ENCODE measurements at regions not wholly inside any gene's neighbourhood (a gene's known extent, or its start where the extent isn't known, plus 50 kb on each side); places are given as distances from the start of the nearest gene placed in this dataset.

- TF ChIP-seq CTCF (IDR thresholded peaks at IDR 0.05; ENCODE audit: unreplicated experiment): no peak
- CTCF ChIA-PET: interaction anchor here (0.5 kb wide), 1 partner anchor 19 kb away, joined by 3 read pairs; no protein-coding TSS in a partner anchor
- Mint-ChIP-seq H3K4me3 (ENCODE audit: low read depth, unreplicated experiment) (no peak overlapping the region), H3K9me3 (ENCODE audit: low read depth, unreplicated experiment) (peaks cover 5% of the 10 kb centered on the region), H3K27me3 (ENCODE audit: unreplicated experiment) (peaks cover 24% of the 10 kb centered on the region), H3K27ac (ENCODE audit: unreplicated experiment) (no peak overlapping the region), H3K4me1 (ENCODE audit: low read depth, unreplicated experiment) (peaks cover 16% of the 10 kb centered on the region), H3K36me3 (ENCODE audit: insufficient read depth, unreplicated experiment) (no peaks in the 10 kb centered on the region)
- intact Hi-C loops (cut with micrococcal nuclease; ENCODE audit: unreplicated experiment): loop anchor here (10.0 kb wide), 1 partner anchor 82 kb away; no protein-coding TSS in a partner anchor
- DNase-seq: no peak
- no TSS peak for BruUV-seq (replicated peaks)
Observed at GRCh38 chr9:106796771-106797170, 66.2 kb upstream of the ZNF462 start.

GRCh38 chr9:106797299-106797698 is 65.7 kb upstream of the ZNF462 start:
- H3K27me3 Mint-ChIP-seq (ENCODE audit: unreplicated experiment): peaks cover 30% of the 10 kb centered on the region
- BruUV-seq (replicated peaks): no TSS peak
- CTCF ChIA-PET: no interaction called here
- no peak overlapping the region for H3K27ac Mint-ChIP-seq (ENCODE audit: unreplicated experiment)
- TF ChIP-seq CTCF (IDR thresholded peaks at IDR 0.05; ENCODE audit: unreplicated experiment): no peak
- H3K4me3 Mint-ChIP-seq (ENCODE audit: low read depth, unreplicated experiment): no peak overlapping the region
- intact Hi-C loops (cut with micrococcal nuclease; ENCODE audit: unreplicated experiment): loop anchor here (10.0 kb wide), 1 partner anchor 82 kb away; no protein-coding TSS in a partner anchor
- H3K36me3 Mint-ChIP-seq (ENCODE audit: insufficient read depth, unreplicated experiment): no peaks in the 10 kb centered on the region
- H3K4me1 Mint-ChIP-seq (ENCODE audit: low read depth, unreplicated experiment): peaks cover 16% of the 10 kb centered on the region
- peaks cover 7% of the 10 kb centered on the region for H3K9me3 Mint-ChIP-seq (ENCODE audit: low read depth, unreplicated experiment)
- no peak for DNase-seq

GRCh38 chr9:106798016-106798799 is 64.8 kb upstream of the ZNF462 start:
- Mint-ChIP-seq H3K9me3 (ENCODE audit: low read depth, unreplicated experiment) (peaks cover 7% of the 10 kb centered on the region), H3K4me3 (ENCODE audit: low read depth, unreplicated experiment) (no peak overlapping the region), H3K27ac (ENCODE audit: unreplicated experiment) (no peak overlapping the region), H3K4me1 (ENCODE audit: low read depth, unreplicated experiment) (peaks cover 16% of the 10 kb centered on the region), H3K36me3 (ENCODE audit: insufficient read depth, unreplicated experiment) (no peaks in the 10 kb centered on the region), H3K27me3 (ENCODE audit: unreplicated experiment) (peaks cover 39% of the 10 kb centered on the region)
- no TSS peak for BruUV-seq (replicated peaks)
- intact Hi-C loops (cut with micrococcal nuclease; ENCODE audit: unreplicated experiment): loop anchor here (10.0 kb wide), 1 partner anchor 83 kb away; no protein-coding TSS in a partner anchor
- no peak for TF ChIP-seq CTCF (IDR thresholded peaks at IDR 0.05; ENCODE audit: unreplicated experiment)
- CTCF ChIA-PET: no interaction called here
- DNase-seq: no peak

DNA sequence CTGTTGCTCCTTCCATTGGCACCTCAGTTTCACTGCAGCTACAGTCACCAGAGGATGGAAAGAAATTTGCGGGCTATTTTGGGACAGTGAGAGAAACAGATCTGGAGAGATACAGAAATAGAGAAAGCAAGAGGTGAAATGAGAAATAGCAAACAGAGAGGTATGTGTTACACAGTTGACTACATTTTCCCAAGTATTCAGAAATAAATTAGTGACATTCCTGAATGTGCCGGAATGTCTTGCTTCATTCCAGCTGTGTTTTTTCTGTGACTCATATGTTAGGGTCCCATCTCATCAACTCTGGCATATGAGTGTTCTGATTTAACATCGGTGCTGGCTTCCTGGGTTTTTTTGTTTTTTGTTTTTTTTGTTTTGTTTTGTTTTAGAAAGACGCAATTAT is 63.8 kb upstream of the ZNF462 start:
- Mint-ChIP-seq H3K27me3 (ENCODE audit: unreplicated experiment) (peaks cover 40% of the 10 kb centered on the region), H3K4me3 (ENCODE audit: low read depth, unreplicated experiment) (no peak overlapping the region), H3K27ac (ENCODE audit: unreplicated experiment) (no peak overlapping the region), H3K9me3 (ENCODE audit: low read depth, unreplicated experiment) (peaks cover 7% of the 10 kb centered on the region), H3K36me3 (ENCODE audit: insufficient read depth, unreplicated experiment) (no peaks in the 10 kb centered on the region), H3K4me1 (ENCODE audit: low read depth, unreplicated experiment) (peaks cover 16% of the 10 kb centered on the region)
- CTCF ChIA-PET: no interaction called here
- BruUV-seq (replicated peaks): no TSS peak
- DNase-seq: no peak
- intact Hi-C loops (cut with micrococcal nuclease; ENCODE audit: unreplicated experiment): loop anchor here (10.0 kb wide), 1 partner anchor 84 kb away; no protein-coding TSS in a partner anchor
- TF ChIP-seq CTCF (IDR thresholded peaks at IDR 0.05; ENCODE audit: unreplicated experiment): no peak
